ENCODE measurements at regions not wholly inside any gene's neighbourhood (a gene's known extent, or its start where the extent isn't known, plus 50 kb on each side); places are given as distances from the start of the nearest gene placed in this dataset.
A peak's percentile ranks its signal among the peaks of the same experiment; 100 is the strongest.

GRCh38 chr4:24637173-24637572 is 52.8 kb upstream of the DHX15 start:
- no peak for DNase-seq (ENCODE audit: insufficient read length, low spot score)
- no peak for FAIRE-seq

- DNase-seq (ENCODE audit: insufficient read length, low spot score) (no peak), FAIRE-seq (no peak)
These were observed 54.1 kb upstream of the DHX15 start for GRCh38 chr4:24638396-24638875.

- DNase-seq (ENCODE audit: insufficient read length, low spot score) (no peak), FAIRE-seq (no peak)
These were observed 55.4 kb upstream of the DHX15 start for GRCh38 chr4:24639714-24640113.

- FAIRE-seq (no peak), DNase-seq (ENCODE audit: insufficient read length, low spot score) (no peak)
These were observed 56.0 kb upstream of the DHX15 start for GRCh38 chr4:24640366-24640765.

- peak; percentile 88 for FAIRE-seq
- DNase-seq (ENCODE audit: insufficient read length, low spot score) = peak; percentile 65
These were observed 58.7 kb upstream of the DHX15 start for GRCh38 chr4:24642981-24643547.

- FAIRE-seq = no peak
These were observed 59.6 kb upstream of the DHX15 start for GRCh38 chr4:24643774-24644520.

GRCh38 chr4:24644983-24645764 is 60.8 kb upstream of the DHX15 start:
- DNase-seq (ENCODE audit: insufficient read length, low spot score) = no peak
- no peak for FAIRE-seq

More at GRCh38 chr4:24643774-24644520, 59.6 kb upstream of the DHX15 start:
- DNase-seq (ENCODE audit: insufficient read length, low spot score) = no peak

- no peak for DNase-seq (ENCODE audit: insufficient read length, low spot score)
- no peak for FAIRE-seq
These were observed 61.6 kb upstream of the DHX15 start for GRCh38 chr4:24645765-24646550.

GRCh38 chr4:24646798-24647460 is 62.6 kb upstream of the DHX15 start:
- FAIRE-seq = no peak
- no peak for DNase-seq (ENCODE audit: insufficient read length, low spot score)

GRCh38 chr4:24650849-24651640 is 66.7 kb upstream of the DHX15 start:
- DNase-seq (ENCODE audit: insufficient read length, low spot score) (no peak), FAIRE-seq (no peak)

- DNase-seq (ENCODE audit: insufficient read length, low spot score) (no peak), FAIRE-seq (no peak)
These were observed 71.0 kb upstream of the DHX15 start for GRCh38 chr4:24655326-24655725.

GRCh38 chr4:24655971-24656370 is 71.6 kb upstream of the DHX15 start:
- DNase-seq (ENCODE audit: insufficient read length, low spot score) = no peak

GRCh38 chr4:24656906-24657305 is 72.6 kb upstream of the DHX15 start:
- DNase-seq (ENCODE audit: insufficient read length, low spot score) (no peak), FAIRE-seq (no peak)

More at GRCh38 chr4:24655971-24656370, 71.6 kb upstream of the DHX15 start:
- FAIRE-seq = no peak

- no peak for DNase-seq (ENCODE audit: insufficient read length, low spot score)
- no peak for FAIRE-seq
These were observed 73.6 kb upstream of the DHX15 start for GRCh38 chr4:24657768-24658617.

- FAIRE-seq (peak; percentile 40), DNase-seq (ENCODE audit: insufficient read length, low spot score) (no peak)
These were observed 75.0 kb upstream of the DHX15 start for GRCh38 chr4:24659241-24659961.

GRCh38 chr4:24662056-24662455 is 77.7 kb upstream of the DHX15 start:
- FAIRE-seq (no peak), DNase-seq (ENCODE audit: insufficient read length, low spot score) (no peak)

GRCh38 chr4:24662542-24662941 is 78.2 kb upstream of the DHX15 start:
- FAIRE-seq (no peak), DNase-seq (ENCODE audit: insufficient read length, low spot score) (no peak)

GRCh38 chr4:24664956-24665355 is 80.6 kb upstream of the DHX15 start:
- no peak for DNase-seq (ENCODE audit: insufficient read length, low spot score)
- FAIRE-seq = no peak
